HEK293 (cell line): ENCODE measurements at regions not wholly inside any gene's neighbourhood (a gene's known extent, or its start where the extent isn't known, plus 50 kb on each side); places are given as distances from the start of the nearest gene placed in this dataset.
"Not testable (repeated sequence)": the region's sequence is repeated elsewhere in the genome, so short reads cannot be mapped to it uniquely, and the experiment has no call there.

Experiments
- AEBP2 ChIP-seq: fragments of 450-650 bp; formaldehyde crosslinking; IDR thresholded peaks from 2 replicates; pipeline ENCODE4 v1.5.1; 2016; ENCODE audit warnings: missing biosample characterization, missing genetic modification characterization, borderline replicate concordance
- GLIS2 ChIP-seq: fragments of 450-650 bp; formaldehyde crosslinking; IDR thresholded peaks from 2 replicates; pipeline ENCODE4 v1.5.1; 2016; ENCODE audit warnings: missing biosample characterization, missing genetic modification characterization
- HOXA7 ChIP-seq: sonication (generic); formaldehyde crosslinking; IDR thresholded peaks from 2 replicates; pipeline ENCODE4 v1.8.1; 2022; ENCODE audit warnings: missing genetic modification reagents, borderline replicate concordance
- SALL2 ChIP-seq: fragments of 450-650 bp; formaldehyde crosslinking; IDR thresholded peaks from 2 replicates; pipeline ENCODE4 v1.5.0; 2017; ENCODE audit warnings: missing biosample characterization, mild to moderate bottlenecking, missing genetic modification characterization, borderline replicate concordance
- ZNF830 ChIP-seq: fragments of 450-650 bp; IDR thresholded peaks from 2 replicates; pipeline ENCODE4 v1.5.0; 2018; ENCODE audit warnings: missing biosample characterization, missing genetic modification characterization, low read depth, mild to moderate bottlenecking, moderate library complexity
- TF ChIP-seq, protein P1 (sequence below): fragments of 450-650 bp; formaldehyde crosslinking; IDR thresholded peaks from 2 replicates; pipeline ENCODE4 v1.5.1; 2016; ENCODE audit warnings: missing biosample characterization, missing genetic modification characterization

DNA sequence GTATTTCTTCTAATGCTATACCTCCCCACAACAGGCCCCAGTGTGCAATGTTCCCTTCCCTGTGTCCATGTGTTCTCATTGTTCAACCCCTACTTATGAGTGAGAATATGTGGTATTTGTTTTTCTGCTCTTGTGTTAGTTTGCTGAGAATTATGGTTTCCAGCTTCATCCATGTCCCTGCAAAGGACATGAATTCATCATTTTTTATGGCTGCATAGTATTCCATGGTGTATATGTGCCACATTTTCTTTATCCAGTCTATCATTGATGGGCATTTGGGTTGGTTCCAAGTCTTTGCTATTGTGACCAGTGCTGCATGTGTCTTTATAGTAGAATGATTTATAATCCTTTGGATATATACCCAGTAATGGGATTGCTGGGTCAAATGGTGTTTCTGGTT lies 95.7 kb upstream of the HEY2 start:
- not testable (repeated sequence) for TF ChIP-seq GLIS2; AEBP2 (tag by site-specific recombination); ZNF830 (tag by site-specific recombination); SALL2 (tag by site-specific recombination); HOXA7 (CRISPR knock-in tag)
- TF ChIP-seq, protein P1, sequence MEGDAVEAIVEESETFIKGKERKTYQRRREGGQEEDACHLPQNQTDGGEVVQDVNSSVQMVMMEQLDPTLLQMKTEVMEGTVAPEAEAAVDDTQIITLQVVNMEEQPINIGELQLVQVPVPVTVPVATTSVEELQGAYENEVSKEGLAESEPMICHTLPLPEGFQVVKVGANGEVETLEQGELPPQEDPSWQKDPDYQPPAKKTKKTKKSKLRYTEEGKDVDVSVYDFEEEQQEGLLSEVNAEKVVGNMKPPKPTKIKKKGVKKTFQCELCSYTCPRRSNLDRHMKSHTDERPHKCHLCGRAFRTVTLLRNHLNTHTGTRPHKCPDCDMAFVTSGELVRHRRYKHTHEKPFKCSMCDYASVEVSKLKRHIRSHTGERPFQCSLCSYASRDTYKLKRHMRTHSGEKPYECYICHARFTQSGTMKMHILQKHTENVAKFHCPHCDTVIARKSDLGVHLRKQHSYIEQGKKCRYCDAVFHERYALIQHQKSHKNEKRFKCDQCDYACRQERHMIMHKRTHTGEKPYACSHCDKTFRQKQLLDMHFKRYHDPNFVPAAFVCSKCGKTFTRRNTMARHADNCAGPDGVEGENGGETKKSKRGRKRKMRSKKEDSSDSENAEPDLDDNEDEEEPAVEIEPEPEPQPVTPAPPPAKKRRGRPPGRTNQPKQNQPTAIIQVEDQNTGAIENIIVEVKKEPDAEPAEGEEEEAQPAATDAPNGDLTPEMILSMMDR (tag by site-specific recombination): not testable (repeated sequence)
